NOMO-1 treated with dmso at 0.1 percent for 144 hours (cell line): ENCODE measurements at regions not wholly inside any gene's neighbourhood (a gene's known extent, or its start where the extent isn't known, plus 50 kb on each side); places are given as distances from the start of the nearest gene placed in this dataset.

Experiments used
- DNase-seq: peaks from one replicate; lab custom pipeline; 2025; ENCODE audit not compliant: unreplicated experiment; lab: John Stamatoyannopoulos, UW

GRCh38 chr4:156006192-156006591 is 52.5 kb upstream of the CTSO start:
- DNase-seq = no peak
